Endometrial microvascular endothelial cells (primary cell): ENCODE measurements at regions not wholly inside any gene's neighbourhood (a gene's known extent, or its start where the extent isn't known, plus 50 kb on each side); places are given as distances from the start of the nearest gene placed in this dataset.

Experiments used
- in situ Hi-C: cut with HindIII; loops from 2 replicates; pipeline ENCODE4 v1.10.0; 2017; ENCODE audit warnings: low sequenced_read_pairs, low pct_unique_long_range_greater_than_20kb; ENCODE audit errors: inconsistent ontology term

DNA sequence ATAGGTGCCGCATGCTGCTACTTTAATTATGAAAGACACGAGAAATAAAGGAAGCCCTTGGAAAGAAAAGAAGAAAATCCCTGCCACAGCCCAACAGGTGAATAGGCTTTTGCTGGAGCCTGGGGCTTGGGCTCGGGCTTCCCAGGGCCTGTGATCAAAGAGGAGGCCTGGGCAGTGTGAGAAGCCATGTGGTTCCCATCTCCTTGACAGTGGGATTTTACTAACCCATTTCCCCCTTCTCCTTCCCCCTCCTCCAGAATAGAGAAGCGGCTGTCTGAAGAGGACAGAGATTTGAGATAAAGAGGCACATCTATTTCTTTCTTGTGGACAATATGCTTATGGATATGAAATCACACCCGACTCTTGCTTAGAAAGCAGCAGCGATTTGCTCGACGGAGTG lies 369.1 kb downstream of the MCTP2 start:
- in situ Hi-C loops = no loop called here

DNA sequence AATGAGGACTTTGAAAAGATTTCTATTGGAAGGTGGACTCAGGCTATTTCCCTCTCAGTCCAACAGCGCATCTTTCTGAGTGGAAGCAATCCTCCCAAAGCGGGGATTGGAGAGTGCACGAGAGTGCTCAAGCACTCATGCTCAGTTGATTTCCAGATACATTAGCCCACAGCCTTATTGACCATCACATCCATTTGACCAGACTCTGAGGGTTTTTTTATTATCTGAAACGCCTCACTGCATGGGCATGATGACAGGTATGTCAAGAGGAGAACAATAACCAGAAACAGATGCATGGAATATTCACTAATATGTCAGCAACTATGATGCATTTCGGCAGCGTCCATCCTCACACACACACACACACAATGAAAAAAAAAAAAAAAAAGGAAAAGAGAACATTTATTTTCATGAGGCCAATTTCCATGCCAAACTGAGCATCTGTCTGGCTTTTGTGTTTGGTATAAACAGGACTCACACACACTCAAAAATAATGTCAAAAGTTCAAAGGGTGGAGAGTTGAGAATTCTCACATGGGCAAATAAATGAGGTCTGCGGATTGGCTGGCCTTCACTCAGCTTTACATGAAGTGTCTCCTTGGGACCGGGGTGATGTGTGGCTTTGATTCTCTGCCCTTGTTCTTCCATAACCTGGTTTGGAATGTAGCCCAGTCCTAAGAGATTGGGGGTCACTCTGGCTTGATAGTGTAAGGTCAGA lies 371.6 kb downstream of the MCTP2 start:
- in situ Hi-C loops = no loop called here

GRCh38 chr15:94606286-94606685 lies 374.9 kb downstream of the MCTP2 start:
- in situ Hi-C loops = no loop called here

DNA sequence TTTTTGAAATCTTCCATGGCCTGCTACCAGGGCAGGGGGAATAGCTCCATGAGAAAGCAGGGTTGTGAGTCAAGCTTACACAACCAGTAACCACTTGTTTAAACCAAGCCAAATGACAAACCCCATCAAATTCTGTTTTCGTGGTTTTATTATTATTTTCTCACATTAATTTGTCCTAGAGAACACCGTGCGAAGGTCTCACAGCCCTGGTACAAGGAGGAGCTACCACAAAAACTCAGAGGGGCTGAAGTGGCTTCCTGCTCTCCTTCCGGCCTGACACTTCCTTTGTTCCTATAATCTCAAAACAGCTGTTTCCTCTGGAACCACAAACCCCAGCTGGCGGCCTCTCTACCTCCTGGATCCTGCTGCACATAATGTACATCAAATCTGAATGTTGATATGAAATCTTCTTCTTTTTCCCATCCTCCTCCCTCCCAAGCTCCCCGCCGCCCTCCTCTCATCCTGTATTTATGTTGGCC lies 375.9 kb downstream of the MCTP2 start:
- in situ Hi-C loops = no loop called here

DNA sequence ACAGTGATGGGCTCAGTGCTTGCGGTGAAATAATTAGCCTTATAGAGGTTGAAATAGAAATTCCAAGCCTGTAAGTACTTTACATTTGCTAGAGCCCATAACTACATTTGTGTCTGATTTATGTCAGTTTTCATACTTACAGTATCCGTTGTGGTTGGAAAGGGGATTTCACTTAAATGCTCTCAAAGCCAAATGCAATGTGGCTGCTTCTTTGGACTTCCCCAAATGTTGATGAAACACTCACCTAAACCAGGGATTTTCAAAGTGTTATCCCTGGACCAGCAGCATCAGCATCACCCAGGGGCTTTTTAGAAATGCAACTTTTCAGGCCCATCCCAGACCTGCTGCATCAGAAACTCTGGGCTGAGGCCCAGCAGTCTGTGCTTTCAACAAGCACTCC lies 378.7 kb downstream of the MCTP2 start:
- in situ Hi-C loops = no loop called here

GRCh38 chr15:94610485-94610884 lies 379.1 kb downstream of the MCTP2 start:
- in situ Hi-C loops = no loop called here

GRCh38 chr15:94611656-94612055 lies 380.3 kb downstream of the MCTP2 start:
- in situ Hi-C loops = no loop called here

- in situ Hi-C loops = no loop called here
Observed at GRCh38 chr15:94615688-94616087, 384.3 kb downstream of the MCTP2 start.

- in situ Hi-C loops = no loop called here
Observed at GRCh38 chr15:94620632-94621031, 389.3 kb downstream of the MCTP2 start.

GRCh38 chr15:94621736-94622135 lies 390.4 kb downstream of the MCTP2 start:
- in situ Hi-C loops = no loop called here

GRCh38 chr15:94626949-94627348 lies 395.6 kb downstream of the MCTP2 start:
- in situ Hi-C loops = no loop called here

- in situ Hi-C loops = no loop called here
Observed at GRCh38 chr15:94631608-94632007, 400.2 kb downstream of the MCTP2 start.

DNA sequence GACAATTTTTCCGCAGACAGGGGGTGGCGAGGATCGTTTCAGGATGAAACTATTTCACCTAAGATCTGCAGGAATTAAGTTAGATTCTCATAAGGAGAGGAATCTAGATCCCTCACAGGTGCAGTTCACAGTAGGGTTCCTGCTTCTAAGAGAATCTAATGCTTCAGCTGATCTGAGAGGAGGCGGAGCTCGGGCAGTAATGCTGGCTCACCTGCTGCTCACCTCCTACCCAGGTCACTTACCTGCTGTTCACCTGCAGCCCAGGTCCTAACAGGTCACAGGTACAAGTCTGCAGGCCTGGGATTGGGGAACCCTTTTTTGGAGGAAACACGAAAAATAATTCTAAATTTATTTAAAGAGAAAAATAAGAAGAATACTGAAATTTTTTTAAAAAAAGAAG lies 406.8 kb downstream of the MCTP2 start:
- in situ Hi-C loops = no loop called here

- in situ Hi-C loops = no loop called here
Observed at GRCh38 chr15:94639701-94640100, 408.3 kb downstream of the MCTP2 start.

DNA sequence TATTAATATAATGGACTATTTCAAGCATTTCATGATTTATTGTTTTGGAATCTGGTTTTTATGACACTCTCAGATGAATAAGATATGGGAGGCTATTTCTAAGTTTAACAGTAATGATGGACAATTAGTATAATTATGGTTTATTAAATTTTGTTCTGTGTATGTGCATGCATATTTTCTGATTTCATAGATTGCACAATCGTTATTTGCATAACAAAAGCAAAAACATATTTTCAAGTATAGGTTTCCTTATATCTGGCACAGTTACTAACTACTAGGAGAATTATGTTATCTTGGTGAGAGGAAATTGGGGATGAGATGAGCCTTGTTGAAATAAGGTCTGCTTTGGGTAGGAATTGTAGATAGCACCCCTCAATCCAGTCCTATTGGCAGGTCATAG lies 413.1 kb downstream of the MCTP2 start:
- in situ Hi-C loops = no loop called here

GRCh38 chr15:94653071-94653470 lies 421.7 kb downstream of the MCTP2 start:
- in situ Hi-C loops = loop anchor here (25.0 kb wide), 1 partner anchor 1684 kb away; the partner anchor contains the start of gene NR2F2

DNA sequence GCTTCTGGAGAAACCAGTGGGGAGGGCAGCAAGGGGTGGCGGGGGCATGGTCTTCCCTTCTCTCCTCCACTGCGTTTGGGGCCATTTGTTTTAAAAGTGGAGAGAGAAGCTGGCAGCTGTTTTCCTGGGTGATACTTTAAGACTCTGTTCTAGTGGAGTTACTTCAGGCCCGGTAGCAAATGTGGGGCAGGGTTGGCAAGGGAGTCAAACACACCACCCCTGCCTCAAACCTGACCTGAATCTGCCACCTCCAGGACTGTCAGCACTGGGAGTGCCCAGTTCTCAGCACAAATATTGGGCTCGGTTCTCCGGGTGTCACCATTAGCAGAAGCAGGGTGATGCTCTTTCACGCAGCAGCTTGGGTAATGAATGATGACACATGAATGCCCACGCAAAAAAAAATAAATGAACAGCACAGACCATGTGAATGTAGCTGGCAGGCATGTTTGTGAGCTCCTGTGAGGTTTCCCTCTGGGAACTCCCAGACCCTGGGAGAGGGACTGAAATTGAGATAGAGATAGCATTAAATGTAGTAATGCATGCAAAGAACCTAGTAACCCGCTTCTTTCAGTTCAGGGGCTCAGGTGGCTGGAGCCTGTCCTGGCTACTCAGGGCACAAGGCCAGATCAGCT lies 424.0 kb downstream of the MCTP2 start:
- in situ Hi-C loops = loop anchor here (25.0 kb wide), 1 partner anchor 1682 kb away; the partner anchor contains the start of gene NR2F2

DNA sequence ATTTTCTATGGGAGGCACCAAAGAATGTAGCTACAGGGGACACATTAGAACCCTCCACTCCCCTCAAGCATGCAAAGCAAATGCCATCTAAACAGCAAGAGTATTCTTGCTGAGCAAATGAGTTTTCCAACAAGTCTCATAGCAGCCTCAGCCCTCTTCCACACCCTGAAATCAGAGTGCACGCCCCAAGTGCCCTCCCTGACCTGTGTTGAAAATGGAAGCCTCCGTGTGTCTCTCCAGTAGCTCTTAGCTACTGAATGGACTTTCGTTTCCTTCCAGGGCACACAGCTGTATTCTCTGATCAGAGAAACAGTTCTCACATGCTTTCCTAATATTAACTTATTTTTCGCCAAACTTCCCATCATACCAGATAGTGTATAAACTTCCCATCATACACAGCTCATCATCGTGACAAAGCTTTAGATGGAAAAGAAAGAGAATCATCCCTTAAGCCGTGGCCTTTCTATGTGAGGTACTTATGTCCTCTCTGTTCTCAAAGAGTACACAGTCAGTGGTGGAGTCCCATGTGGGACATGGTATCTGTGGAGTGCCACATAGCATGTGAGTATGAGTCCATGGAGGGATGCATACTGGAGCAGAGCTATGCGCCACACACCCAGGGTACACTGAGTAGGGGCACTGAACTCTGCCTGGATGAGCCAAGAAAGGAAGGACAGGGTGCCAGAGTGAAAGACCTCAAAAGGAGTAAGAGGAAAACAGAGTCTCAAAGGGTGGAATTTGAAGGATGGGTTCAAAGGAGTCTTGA lies 434.5 kb downstream of the MCTP2 start:
- in situ Hi-C loops = loop anchor here (25.0 kb wide), 1 partner anchor 1671 kb away; the partner anchor contains the start of gene NR2F2

- in situ Hi-C loops = loop anchor here (25.0 kb wide), 1 partner anchor 1671 kb away; the partner anchor contains the start of gene NR2F2
Observed at GRCh38 chr15:94666553-94666952, 435.2 kb downstream of the MCTP2 start.
